OCI-LY7 (cell line): ENCODE measurements at regions not wholly inside any gene's neighbourhood (a gene's known extent, or its start where the extent isn't known, plus 50 kb on each side); places are given as distances from the start of the nearest gene placed in this dataset.
"Not testable (repeated sequence)": the region's sequence is repeated elsewhere in the genome, so short reads cannot be mapped to it uniquely, and the experiment has no call there.

ENCODE experiments used
- BruUV-seq: library from RNA; stranded (reverse); fragments of 400-500 nt; replicated peaks from 2 replicates; lab custom pipeline; 2021; lab: Mats Ljungman, UMichigan
- CTCF ChIA-PET: fragments of 300-600 bp; sonication (Branson Sonifier 250); formaldehyde crosslinking; loops from one replicate; lab custom pipeline; 2022; ENCODE audit warnings: antibody characterized with exemption; ENCODE audit not compliant: unreplicated experiment; lab: Charles Lee
- POLR2A ChIA-PET: fragments of 300-600 bp; sonication (Branson Sonifier 250); formaldehyde crosslinking; loops from one replicate; lab custom pipeline; 2022; ENCODE audit warnings: antibody characterized with exemption; lab: Charles Lee
- DNase-seq: peaks from one replicate; pipeline ENCODE4 v3.0.0-alpha.2; 2015; ENCODE audit warnings: low spot score
- H2AFZ ChIP-seq: fragments of 200-600 bp; sonication (generic), shearing (Covaris generic); 2 replicates; pipeline ENCODE4 v1.6.1; 2014; ENCODE audit warnings: mild to moderate bottlenecking, antibody characterized with exemption, low read length, moderate library complexity
- H3K27ac ChIP-seq: fragments of 200-600 bp; sonication (generic); 2 replicates; pipeline ENCODE4 v1.5.1; 2014; ENCODE audit warnings: mixed run types, low read depth, mild to moderate bottlenecking, moderate library complexity, low read length, inconsistent platforms; ENCODE audit not compliant: poor library complexity, severe bottlenecking
- H3K36me3 ChIP-seq: fragments of 200-600 bp; sonication (generic); 2 replicates; pipeline ENCODE4 v1.6.1; 2014; ENCODE audit warnings: mild to moderate bottlenecking, antibody characterized with exemption, low read length, moderate library complexity, mixed read lengths; ENCODE audit not compliant: insufficient read depth
- H3K4me1 ChIP-seq: fragments of 200-600 bp; sonication (generic); 2 replicates; pipeline ENCODE4 v1.5.1; 2014; ENCODE audit warnings: mild to moderate bottlenecking, low read length; ENCODE audit not compliant: insufficient read depth, poor library complexity, severe bottlenecking
- H3K4me2 ChIP-seq: fragments of 200-600 bp; sonication (generic); 2 replicates; pipeline ENCODE4 v1.6.1; 2014; ENCODE audit warnings: mild to moderate bottlenecking, low read length
- H3K4me3 ChIP-seq: fragments of 200-600 bp; sonication (generic); 2 replicates; pipeline ENCODE4 v1.5.1; 2014; ENCODE audit warnings: mild to moderate bottlenecking, low read depth, low read length; ENCODE audit not compliant: poor library complexity, severe bottlenecking
- H3K79me2 ChIP-seq: fragments of 200-600 bp; sonication (generic); 2 replicates; pipeline ENCODE4 v1.6.1; 2016; ENCODE audit warnings: low read depth, mild to moderate bottlenecking, low read length, moderate library complexity, mixed read lengths; ENCODE audit not compliant: insufficient read depth
- H3K9me2 ChIP-seq: fragments of 200-600 bp; sonication (generic); 2 replicates; pipeline ENCODE4 v1.6.1; 2016; ENCODE audit warnings: mild to moderate bottlenecking, low read length, mixed read lengths; ENCODE audit not compliant: insufficient read depth
- H3K9me3 ChIP-seq: fragments of 200-600 bp; sonication (generic); 2 replicates; pipeline ENCODE4 v1.6.1; 2014; ENCODE audit warnings: mild to moderate bottlenecking, mixed run types, low read length, mixed read lengths
- H4K20me1 ChIP-seq: fragments of 200-600 bp; sonication (generic); 2 replicates; pipeline ENCODE4 v1.6.1; 2014; ENCODE audit warnings: mild to moderate bottlenecking, antibody characterized with exemption, low read length, moderate library complexity, mixed read lengths; ENCODE audit not compliant: insufficient read depth
- CTCF ChIP-seq: fragments of 200-600 bp; sonication (generic); conservative IDR thresholded peaks from 2 replicates; pipeline ENCODE4 v1.5.1; 2014; ENCODE audit warnings: mild to moderate bottlenecking, antibody characterized with exemption, low read length, moderate library complexity, mixed read lengths
- EZH2phosphoT487 ChIP-seq: fragments of 200-600 bp; sonication (generic); IDR thresholded peaks from 2 replicates; pipeline ENCODE4 v1.6.1; 2018; ENCODE audit warnings: low read depth, borderline replicate concordance, mild to moderate bottlenecking, mixed run types, antibody characterized with exemption, low read length, moderate library complexity, mixed read lengths
- intact Hi-C: fragments of 100-400 bp; cut with micrococcal nuclease; formaldehyde crosslinking; loops from one replicate; pipeline ENCODE4 v1.10.0; 2022; ENCODE audit not compliant: unreplicated experiment

GRCh38 chr12:58750484-58750883, 169.8 kb downstream of the LRIG3 start:
- intact Hi-C loops: no loop called here
- BruUV-seq: no TSS peak

GRCh38 chr12:58757422-58757821, 162.9 kb downstream of the LRIG3 start:
- no TSS peak for BruUV-seq
- intact Hi-C loops: no loop called here
- H3K27ac ChIP-seq: no peak overlapping the region

More at GRCh38 chr12:58750484-58750883, 169.8 kb downstream of the LRIG3 start:
- CTCF ChIA-PET: no interaction called here
- H3K36me3 ChIP-seq: no peaks in the 10 kb centered on the region
- no peaks in the 10 kb centered on the region for H3K4me1 ChIP-seq
- POLR2A ChIA-PET: interaction anchor here (1.1 kb wide), 1 partner anchor 54 kb away, joined by 5 read pairs; no protein-coding TSS in a partner anchor
- H3K27ac ChIP-seq: no peak overlapping the region
- H2AFZ ChIP-seq: no peak overlapping the region
- H3K79me2 ChIP-seq: no peaks in the 10 kb centered on the region
- no peak for DNase-seq
- TF ChIP-seq CTCF (no peak), EZH2phosphoT487 (no peak)
- H3K4me3 ChIP-seq: no peak overlapping the region
- no peaks in the 10 kb centered on the region for H4K20me1 ChIP-seq
- no peaks in the 10 kb centered on the region for H3K9me3 ChIP-seq
- H3K9me2 ChIP-seq: no peaks in the 10 kb centered on the region
- no peak overlapping the region for H3K4me2 ChIP-seq

GRCh38 chr12:58759745-58760144, 160.6 kb downstream of the LRIG3 start:
- H4K20me1 ChIP-seq, BruUV-seq, H3K4me3 ChIP-seq, H2AFZ ChIP-seq, H3K4me2 ChIP-seq, H3K9me2 ChIP-seq, DNase-seq, H3K9me3 ChIP-seq, CTCF ChIA-PET, POLR2A ChIA-PET, H3K79me2 ChIP-seq, intact Hi-C loops, H3K27ac ChIP-seq, H3K4me1 ChIP-seq, H3K36me3 ChIP-seq: not testable (repeated sequence)

More at GRCh38 chr12:58757422-58757821, 162.9 kb downstream of the LRIG3 start:
- CTCF ChIA-PET: no interaction called here
- no peaks in the 10 kb centered on the region for H3K4me1 ChIP-seq
- no peaks in the 10 kb centered on the region for H4K20me1 ChIP-seq
- no peak overlapping the region for H3K4me3 ChIP-seq
- H3K79me2 ChIP-seq: no peaks in the 10 kb centered on the region
- DNase-seq: no peak
- POLR2A ChIA-PET: interaction anchor here (0.5 kb wide), 1 partner anchor 648 kb away, joined by 3 read pairs; no protein-coding TSS in a partner anchor
- no peak overlapping the region for H3K4me2 ChIP-seq
- H3K9me3 ChIP-seq: no peaks in the 10 kb centered on the region
- no peaks in the 10 kb centered on the region for H3K36me3 ChIP-seq
- TF ChIP-seq EZH2phosphoT487 (no peak), CTCF (no peak)
- H2AFZ ChIP-seq: no peak overlapping the region
- H3K9me2 ChIP-seq: no peaks in the 10 kb centered on the region
